ENCODE measurements at regions not wholly inside any gene's neighbourhood (a gene's known extent, or its start where the extent isn't known, plus 50 kb on each side); places are given as distances from the start of the nearest gene placed in this dataset.

DNA sequence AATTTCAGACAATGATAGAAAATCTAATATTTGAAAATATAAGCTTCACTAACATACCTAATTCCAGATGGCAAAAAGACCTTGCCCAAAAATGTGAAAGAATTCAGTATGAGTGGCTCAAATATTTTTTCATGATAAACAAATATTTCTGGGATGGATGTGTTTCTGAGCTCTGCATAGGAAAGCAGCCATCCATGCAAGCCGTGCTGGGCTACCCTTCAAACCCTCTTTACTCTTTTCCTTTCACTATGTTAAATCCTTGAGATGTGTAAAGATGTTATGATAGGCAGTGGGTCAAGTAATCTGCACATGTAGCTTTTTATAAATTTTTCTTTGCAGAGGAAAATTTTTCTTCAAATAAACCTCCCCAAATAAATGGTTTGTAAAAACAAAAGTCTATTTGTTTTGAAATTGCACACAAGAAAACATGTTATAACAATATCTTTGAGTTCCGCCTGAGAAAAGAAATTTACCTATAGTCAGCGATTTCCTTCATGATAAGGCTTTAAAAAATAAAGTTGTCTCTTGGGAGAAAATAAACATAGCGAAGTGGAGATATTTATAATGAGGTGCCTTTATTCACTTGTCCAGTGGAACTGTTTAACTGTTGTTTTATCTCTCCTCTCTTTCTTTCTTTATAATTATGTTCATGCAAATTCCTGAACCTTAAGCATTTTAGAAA, 154.3 kb upstream of the PITX1 start (continued):
- TF ChIP-seq, protein P1, sequence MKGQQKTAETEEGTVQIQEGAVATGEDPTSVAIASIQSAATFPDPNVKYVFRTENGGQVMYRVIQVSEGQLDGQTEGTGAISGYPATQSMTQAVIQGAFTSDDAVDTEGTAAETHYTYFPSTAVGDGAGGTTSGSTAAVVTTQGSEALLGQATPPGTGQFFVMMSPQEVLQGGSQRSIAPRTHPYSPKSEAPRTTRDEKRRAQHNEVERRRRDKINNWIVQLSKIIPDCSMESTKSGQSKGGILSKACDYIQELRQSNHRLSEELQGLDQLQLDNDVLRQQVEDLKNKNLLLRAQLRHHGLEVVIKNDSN (IDR thresholded peaks at IDR 0.05; ENCODE audit: borderline replicate concordance, extremely low read length, insufficient read depth, low read depth, low read length), result no peak
- TF ChIP-seq, protein P2, sequence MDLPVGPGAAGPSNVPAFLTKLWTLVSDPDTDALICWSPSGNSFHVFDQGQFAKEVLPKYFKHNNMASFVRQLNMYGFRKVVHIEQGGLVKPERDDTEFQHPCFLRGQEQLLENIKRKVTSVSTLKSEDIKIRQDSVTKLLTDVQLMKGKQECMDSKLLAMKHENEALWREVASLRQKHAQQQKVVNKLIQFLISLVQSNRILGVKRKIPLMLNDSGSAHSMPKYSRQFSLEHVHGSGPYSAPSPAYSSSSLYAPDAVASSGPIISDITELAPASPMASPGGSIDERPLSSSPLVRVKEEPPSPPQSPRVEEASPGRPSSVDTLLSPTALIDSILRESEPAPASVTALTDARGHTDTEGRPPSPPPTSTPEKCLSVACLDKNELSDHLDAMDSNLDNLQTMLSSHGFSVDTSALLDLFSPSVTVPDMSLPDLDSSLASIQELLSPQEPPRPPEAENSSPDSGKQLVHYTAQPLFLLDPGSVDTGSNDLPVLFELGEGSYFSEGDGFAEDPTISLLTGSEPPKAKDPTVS (IDR thresholded peaks at IDR 0.05; ENCODE audit: low read depth, low read length), result no peak
- TF ChIP-seq RB1 (IDR thresholded peaks at IDR 0.05; ENCODE audit: borderline replicate concordance) (no peak), ZNF274 (IDR thresholded peaks at IDR 0.05; ENCODE audit: insufficient read depth, insufficient read length) (no peak), BMI1 (IDR thresholded peaks at IDR 0.05; ENCODE audit: borderline replicate concordance) (no peak), ETV6 (conservative IDR thresholded peaks at IDR 0.05 in 1 of 2, IDR thresholded peaks at IDR 0.05 in 1 of 2; ENCODE audit: borderline replicate concordance in 1 of 2, low read depth in 1 of 2) (no peak)

DNA sequence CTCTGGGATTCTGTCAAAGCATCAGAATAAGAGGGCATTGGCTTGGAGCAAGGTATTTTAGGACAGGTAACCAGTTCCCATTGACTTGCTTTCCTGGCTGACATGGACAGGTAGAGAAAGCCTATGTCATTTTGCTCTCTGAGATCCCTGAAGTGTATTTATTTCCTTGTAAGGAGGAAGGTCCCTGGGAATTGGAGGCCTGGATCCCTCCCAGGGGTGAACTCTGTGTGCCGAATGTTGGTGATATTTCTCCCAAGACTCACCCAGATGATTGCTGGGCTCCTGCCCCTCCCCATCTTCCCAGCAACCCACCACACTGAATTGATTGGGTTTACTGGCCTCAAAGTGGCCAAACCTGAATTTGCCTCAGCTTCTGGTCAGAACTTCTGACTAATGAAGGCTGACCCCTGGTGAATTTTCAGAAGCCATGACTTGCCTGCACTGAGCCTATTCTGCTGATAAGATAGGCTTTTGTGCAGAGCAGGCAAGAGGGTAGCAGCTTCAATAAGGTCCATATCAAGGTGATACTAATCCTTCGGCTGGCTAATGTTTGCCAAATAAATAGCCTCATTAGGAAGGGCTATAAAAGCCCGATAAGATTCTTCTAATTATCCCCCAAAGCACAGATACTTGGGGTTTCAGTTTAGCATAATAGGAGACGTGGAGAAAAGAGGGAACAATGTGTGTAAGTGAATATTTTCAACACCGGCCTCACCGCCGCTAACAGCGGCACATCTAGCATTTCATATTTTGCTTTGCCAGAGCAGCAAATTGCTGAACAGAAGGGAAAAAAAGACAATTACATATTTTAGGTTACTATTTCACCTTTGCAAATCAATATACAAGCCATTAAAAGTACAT, 152.9 kb upstream of the PITX1 start:
- ATAC-seq, result no peak
- 64% methylated on average over 8 of the region's 8 CpGs for WGBS (ENCODE audit: insufficient coverage, insufficient replicate concordance, low lambda C conversion rate, missing lambda C conversion rate)
- Histone ChIP-seq H3K9me3 (replicated peaks; ENCODE audit: control insufficient read depth, insufficient read depth, low read length) (no peaks in the 10 kb centered on the region), H3K4me3 (no peak overlapping the region), H3K9ac (ENCODE audit: control insufficient read depth, insufficient read depth, low read length) (no peak overlapping the region), H3K27me3 (replicated peaks in 1 of 2; ENCODE audit: control insufficient read depth in 2 of 2, insufficient read depth in 2 of 2, low read length in 1 of 2) (peaks cover 0 to 2% of the 10 kb centered on the region in 2 experiments; a peak in 3 of 4 replicates), H3K27ac (ENCODE audit: control insufficient read depth, insufficient read depth) (no peak overlapping the region), H3K4me2 (ENCODE audit: control insufficient read depth, insufficient read depth) (no peak overlapping the region), H4K20me1 (ENCODE audit: control insufficient read depth, insufficient read depth) (no peaks in the 10 kb centered on the region), H3K36me3 (ENCODE audit: control insufficient read depth in 2 of 2, insufficient read depth in 2 of 2, low read length in 1 of 2) (no peaks in the 10 kb centered on the region), H3K79me2 (ENCODE audit: control insufficient read depth, insufficient read depth, low read length) (no peaks in the 10 kb centered on the region), H2AFZ (ENCODE audit: control insufficient read depth, low read depth, low read length) (no peak overlapping the region), H3K4me1 (ENCODE audit: control insufficient read depth, insufficient read depth, low read length) (no peaks in the 10 kb centered on the region)
- ChIA-PET SMC1A (ENCODE audit: uncharacterized antibody, unreplicated experiment) (no interaction called here), CTCF (no interaction called here), POLR2A (no interaction called here), RAD21 (ENCODE audit: unreplicated experiment) (interaction anchor here (1.2 kb wide), 1 partner anchor 273 kb away, joined by 3 read pairs; no protein-coding TSS in a partner anchor)
- DNase-seq (ENCODE audit: low read depth, low spot score), result no peak
- intact Hi-C loops (cut with micrococcal nuclease; ENCODE audit: unreplicated experiment), result no loop called here
- TF ChIP-seq EP300 (IDR thresholded peaks at IDR 0.05; ENCODE audit: borderline replicate concordance in 1 of 2, control insufficient read depth in 1 of 2, low read depth in 2 of 2, low read length in 2 of 2) (no peak), IKZF2 (IDR thresholded peaks at IDR 0.05) (no peak), MYC (IDR thresholded peaks at IDR 0.05; ENCODE audit: insufficient read depth, insufficient read length, insufficient replicate concordance, low read length, severe bottlenecking) (no peak), RAD51 (IDR thresholded peaks at IDR 0.05) (no peak), SMC3 (IDR thresholded peaks at IDR 0.05; ENCODE audit: borderline replicate concordance, low read length) (no peak)
- no peak for FAIRE-seq
- BruUV-seq (replicated peaks), result no TSS peak
- in situ Hi-C loops (cut with MboI), result loop anchor here (25.0 kb wide), 1 partner anchor 450 kb away; the partner anchor contains the start of gene CAMLG
